SH-SY5Y (cell line): ENCODE measurements at regions not wholly inside any gene's neighbourhood (a gene's known extent, or its start where the extent isn't known, plus 50 kb on each side); places are given as distances from the start of the nearest gene placed in this dataset.

Experiments
- GATA2 ChIP-seq: IDR thresholded peaks from 2 replicates; pipeline ENCODE4 v1.6.1; 2011; ENCODE audit warnings: mild to moderate bottlenecking, low read depth, low read length
- GATA3 ChIP-seq: IDR thresholded peaks from 2 replicates; pipeline ENCODE4 v1.6.1; 2011; ENCODE audit warnings: low read depth, mild to moderate bottlenecking, low read length, moderate library complexity

DNA sequence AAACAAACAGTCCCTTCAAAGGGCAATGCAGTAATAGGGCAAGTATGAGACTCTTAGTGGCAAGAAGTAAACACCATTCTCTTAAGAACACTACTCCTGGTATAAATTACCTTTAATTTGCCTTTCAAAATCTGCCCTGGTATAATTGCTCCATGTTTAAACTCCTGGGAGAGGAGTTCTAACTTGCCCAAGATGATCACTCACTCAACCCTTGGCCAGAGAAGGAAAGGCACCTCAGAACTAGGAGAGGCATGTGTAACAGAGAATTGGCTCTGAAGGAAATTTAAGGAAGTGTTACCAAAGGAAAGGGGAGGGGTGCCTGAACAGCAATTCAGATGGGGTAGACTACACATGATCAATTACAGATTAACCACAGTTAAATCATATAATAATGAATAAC is 1173.6 kb upstream of the SORCS1 start:
- TF ChIP-seq GATA3 (no peak), GATA2 (no peak)

DNA sequence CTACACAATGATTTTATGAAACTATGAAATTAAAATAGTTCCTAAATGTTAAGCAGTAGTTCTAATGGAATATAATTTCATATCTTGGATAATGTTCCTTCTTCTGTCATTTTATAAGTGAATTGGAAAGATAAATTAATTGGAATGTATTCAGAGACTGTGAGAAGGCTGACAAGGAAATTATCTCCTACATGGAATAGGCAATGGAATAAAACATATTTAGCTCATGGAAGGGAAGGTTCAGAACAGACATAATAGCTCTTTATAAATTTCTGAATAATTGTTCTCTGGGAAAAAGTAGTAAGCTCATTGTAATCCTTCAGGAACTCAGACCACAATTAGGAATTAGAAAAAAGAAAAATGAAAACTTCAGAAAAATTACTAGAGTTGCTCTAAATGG is 1172.3 kb upstream of the SORCS1 start:
- TF ChIP-seq GATA3: no peak
- TF ChIP-seq GATA2: no peak

- TF ChIP-seq GATA2 (no peak), GATA3 (no peak)
Measured at GRCh38 chr10:108327706-108328105, 1163.2 kb upstream of the SORCS1 start.

GRCh38 chr10:108323274-108323798 is 1158.8 kb upstream of the SORCS1 start:
- TF ChIP-seq GATA3 (no peak), GATA2 (no peak)

DNA sequence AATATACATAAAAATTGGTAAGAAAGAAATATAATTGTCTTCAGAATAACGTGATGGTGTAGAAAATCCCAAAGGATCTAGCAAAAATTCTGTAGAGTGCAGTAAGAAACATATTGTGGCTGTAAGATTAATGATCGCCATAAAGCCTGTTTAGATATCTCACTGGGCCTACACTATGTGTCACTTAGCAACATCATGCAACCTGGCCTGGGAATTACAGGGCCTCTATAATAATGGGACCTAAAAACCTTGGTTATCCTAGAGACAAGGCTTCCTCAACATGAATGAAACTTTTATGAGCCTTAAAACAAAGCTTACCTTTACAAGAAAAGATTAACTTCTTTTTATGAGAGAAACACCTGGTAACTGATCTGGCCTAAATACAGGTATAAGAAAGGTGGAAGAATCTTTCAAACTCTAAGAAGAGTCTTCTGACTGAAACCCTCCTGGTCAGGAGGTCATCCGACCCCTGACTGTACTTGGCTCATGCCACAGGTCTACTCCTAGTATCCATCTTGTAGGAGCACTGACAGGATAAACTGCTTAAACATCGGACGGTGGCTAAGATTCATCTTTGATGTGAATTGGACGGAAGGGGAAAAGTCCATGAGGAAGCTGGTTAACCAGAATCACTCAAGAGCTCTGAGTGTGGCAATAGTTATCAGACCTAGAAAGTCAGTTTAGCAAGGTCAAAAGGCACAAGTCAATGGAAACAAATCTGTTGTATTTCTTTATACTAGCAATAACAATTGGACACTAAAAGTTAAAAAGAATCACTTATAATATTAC is 1155.1 kb upstream of the SORCS1 start:
- no peak for TF ChIP-seq GATA3

DNA sequence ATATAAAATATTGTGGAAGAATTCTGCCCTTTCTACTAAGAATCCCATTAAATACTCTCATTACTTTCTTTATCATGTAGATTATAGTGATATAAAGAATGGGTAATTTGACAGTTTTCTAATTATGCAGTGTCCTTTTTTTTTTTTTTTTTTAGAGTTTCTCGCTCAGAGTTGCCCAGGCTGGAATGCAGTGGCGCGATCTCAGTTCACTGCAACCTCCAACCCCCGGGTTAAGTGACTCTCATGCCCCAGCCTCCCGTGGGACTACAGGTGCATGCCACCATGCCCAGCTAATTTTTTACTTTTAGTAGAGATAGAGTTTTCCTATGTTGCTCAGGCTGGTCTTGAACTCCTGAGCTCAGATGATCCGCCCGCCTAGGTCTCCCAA is 1143.4 kb upstream of the SORCS1 start:
- TF ChIP-seq GATA2 (no peak), GATA3 (no peak)

DNA sequence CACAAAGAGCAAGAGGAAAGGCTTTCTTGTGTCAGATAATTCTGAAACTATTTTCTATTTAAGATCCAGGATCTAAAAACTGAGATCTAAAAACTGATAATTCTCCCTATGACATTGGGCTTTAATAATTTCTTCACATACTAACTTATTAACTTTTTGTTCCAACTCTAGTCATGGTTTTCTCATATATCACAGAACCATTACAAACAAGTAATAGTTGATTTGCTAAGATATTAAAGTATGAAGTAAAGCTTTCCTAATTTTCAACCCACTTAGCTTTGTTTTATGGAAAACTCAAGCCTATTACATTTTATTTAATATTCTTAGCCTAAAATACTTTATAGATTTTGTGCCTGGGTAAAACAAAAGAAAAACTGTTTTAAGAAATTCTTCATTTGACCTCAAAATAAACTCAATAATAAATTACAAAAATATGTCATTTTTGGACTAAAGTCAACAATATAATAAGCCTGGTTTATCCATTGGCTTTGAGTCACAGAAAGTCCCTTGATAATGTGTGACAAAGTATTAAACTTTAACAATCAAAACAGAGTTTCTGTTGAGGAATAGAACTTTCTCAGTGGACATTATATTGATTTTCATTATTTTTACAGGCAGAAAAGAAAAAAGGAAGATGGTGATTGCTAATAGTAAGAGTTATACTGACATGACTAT is 1142.9 kb upstream of the SORCS1 start:
- TF ChIP-seq GATA2: no peak
- TF ChIP-seq GATA3: no peak

DNA sequence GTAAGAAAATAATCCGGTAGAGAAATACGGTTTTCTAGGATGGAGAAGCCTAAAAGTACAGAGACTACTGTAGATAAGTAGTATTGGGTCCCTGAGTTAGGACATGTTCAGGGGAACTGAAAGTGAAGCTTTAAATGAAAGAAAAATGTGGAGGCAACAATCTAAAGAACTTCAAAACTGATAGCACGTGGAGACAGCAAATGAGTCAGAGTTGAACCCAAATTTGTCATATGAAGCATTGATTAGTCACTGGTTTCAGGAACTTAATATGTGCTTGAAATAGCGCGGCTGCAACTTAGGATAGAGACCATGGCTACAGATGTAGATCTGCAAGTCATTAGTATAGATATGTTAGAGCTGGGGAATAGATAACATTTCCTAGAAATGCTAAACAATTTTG is 1138.6 kb upstream of the SORCS1 start:
- TF ChIP-seq GATA2: no peak
- no peak for TF ChIP-seq GATA3

DNA sequence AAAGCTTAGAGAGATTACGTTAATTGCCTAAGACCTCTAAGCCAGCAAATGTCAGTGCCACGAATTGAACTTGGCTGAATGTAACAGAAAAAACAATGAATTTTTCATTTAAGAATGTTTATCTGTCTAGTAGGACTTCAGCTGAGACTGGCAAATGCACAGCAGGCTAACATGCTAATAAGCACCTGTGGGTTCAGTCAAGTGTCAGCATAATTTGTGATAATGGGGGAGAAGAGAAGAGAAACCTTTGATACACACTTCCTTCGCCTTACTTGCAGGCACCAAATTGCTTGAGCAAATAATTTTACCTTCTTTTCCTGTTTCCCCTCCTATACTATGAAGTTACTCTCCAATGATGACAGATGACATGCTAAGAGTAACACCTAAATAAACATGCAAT is 1136.5 kb upstream of the SORCS1 start:
- TF ChIP-seq GATA2 (no peak), GATA3 (no peak)

DNA sequence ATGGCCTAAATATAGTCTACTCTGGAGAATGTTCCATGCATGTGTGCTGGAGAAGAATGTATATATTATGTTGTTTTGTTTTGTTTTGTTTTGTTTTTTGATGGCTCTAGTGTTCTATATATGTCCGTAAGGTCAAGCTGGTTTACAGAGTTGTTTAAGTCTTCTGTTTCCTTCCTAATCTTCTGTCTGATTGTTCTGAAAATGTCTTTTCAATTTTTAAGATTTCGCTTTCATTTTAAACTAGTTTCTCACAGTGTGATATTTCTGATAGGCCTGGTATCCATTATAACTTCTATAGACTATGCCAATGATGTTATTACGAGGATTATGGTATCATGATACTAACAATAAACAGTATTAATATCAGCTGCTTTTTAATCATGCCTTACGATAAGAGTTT is 1126.3 kb upstream of the SORCS1 start:
- TF ChIP-seq GATA2 (no peak), GATA3 (no peak)

- no peak for TF ChIP-seq GATA3
- TF ChIP-seq GATA2: no peak
Measured at GRCh38 chr10:108275895-108276685, 1111.6 kb upstream of the SORCS1 start.

DNA sequence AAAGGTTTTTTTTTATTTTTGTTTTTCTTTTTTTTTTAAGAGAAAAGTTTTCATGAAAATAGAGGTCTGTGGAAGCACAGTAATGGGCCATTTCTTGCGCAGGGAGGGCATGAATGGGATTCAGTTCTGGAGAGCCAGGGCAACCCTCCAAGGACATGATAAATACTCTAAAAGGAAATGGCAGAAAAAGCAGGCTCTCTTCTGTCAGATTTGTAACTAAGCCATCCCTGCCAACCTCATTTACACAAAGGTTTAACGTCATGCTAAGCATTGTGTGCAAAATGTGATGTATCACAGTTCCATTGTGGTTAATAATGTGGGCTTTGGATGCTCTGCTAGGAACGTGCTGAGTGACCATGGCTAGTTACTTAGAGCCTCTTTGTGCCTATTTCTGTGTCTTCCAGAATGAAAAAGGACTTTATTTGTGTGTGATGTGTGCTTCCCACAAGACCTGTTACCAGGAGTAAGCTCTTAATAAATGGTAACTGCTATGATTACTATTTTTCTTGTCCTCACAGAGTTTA is 1095.9 kb upstream of the SORCS1 start:
- TF ChIP-seq GATA2: no peak
- no peak for TF ChIP-seq GATA3

DNA sequence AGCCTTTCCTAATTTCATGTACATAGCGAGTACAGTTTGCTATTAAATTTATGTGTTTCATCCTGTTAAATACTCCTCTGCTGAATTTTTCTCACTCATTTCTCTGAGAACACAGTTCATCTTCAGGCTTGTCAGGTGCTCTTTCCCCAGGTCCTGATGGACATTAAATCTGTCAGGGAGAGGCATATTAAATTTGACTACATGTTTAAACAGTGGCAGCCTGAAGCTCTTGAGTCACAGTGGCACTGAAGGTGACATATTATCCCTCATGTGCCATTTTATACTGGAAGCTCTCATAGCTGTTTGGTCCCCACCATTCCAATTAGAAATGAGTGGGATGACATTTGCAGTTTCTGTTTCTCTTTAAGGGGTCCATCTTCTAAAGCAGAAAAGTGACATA is 1089.6 kb upstream of the SORCS1 start:
- TF ChIP-seq GATA2 (no peak), GATA3 (no peak)

GRCh38 chr10:108252771-108253170 is 1088.3 kb upstream of the SORCS1 start:
- TF ChIP-seq GATA3: no peak
- no peak for TF ChIP-seq GATA2
